Activated CD8-positive, alpha-beta memory T cell treated with anti-CD3 and anti-CD28 coated beads for 36 hours (primary cell): ENCODE measurements at regions not wholly inside any gene's neighbourhood (a gene's known extent, or its start where the extent isn't known, plus 50 kb on each side); places are given as distances from the start of the nearest gene placed in this dataset.
"Not testable (repeated sequence)": the region's sequence is repeated elsewhere in the genome, so short reads cannot be mapped to it uniquely, and the experiment has no call there.

ENCODE experiments used
- CTCF ChIA-PET: fragments of 350-600 bp; sonication (Branson Sonifier 250); formaldehyde crosslinking; loops from one replicate; lab custom pipeline; 2021; ENCODE audit warnings: antibody characterized with exemption; lab: Charles Lee
- POLR2A ChIA-PET: fragments of 350-600 bp; sonication (Branson Sonifier 250); formaldehyde crosslinking; loops from one replicate; lab custom pipeline; 2021; ENCODE audit warnings: antibody characterized with exemption; lab: Charles Lee

DNA sequence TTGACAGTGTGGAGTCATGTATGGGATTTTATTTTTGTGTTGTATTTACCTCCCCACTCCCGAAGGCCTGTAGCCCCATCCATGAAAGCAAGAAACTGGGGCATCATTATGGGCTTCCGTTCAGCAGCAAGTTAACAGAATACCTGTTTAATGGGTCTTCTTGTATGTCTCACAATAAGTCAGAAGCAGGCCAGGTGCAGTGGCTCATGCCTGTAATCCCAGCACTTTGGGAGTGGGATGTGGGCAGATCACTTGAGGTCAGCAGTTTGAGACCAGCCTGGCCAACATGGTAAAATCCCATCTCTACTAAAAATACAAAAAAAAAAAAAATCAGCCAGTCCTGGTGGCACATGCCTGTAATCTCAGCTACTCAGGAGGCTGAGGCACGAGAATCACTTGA is 239.7 kb downstream of the SMAD2 start:
- CTCF ChIA-PET, POLR2A ChIA-PET: not testable (repeated sequence)

DNA sequence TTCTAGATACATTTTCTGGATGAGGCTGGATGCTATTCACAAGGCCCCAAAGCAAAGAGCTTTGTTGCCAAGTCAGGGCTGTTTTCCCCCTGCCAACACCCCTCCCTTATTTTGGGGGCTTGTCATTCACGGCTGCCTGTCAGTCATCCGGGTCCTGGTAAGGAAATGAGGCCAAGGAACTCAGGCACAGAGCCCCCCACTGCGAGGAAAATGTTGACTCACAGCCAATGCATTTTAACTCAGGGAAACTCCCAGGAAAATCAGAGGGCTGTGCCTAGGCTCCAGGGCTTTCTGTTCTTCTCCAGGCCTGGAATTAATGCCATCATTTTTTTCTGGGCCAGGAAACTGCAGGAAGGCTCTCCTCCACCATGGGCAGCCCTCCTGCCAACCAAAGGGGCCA is 241.1 kb downstream of the SMAD2 start:
- ChIA-PET CTCF (no interaction called here), POLR2A (no interaction called here)

DNA sequence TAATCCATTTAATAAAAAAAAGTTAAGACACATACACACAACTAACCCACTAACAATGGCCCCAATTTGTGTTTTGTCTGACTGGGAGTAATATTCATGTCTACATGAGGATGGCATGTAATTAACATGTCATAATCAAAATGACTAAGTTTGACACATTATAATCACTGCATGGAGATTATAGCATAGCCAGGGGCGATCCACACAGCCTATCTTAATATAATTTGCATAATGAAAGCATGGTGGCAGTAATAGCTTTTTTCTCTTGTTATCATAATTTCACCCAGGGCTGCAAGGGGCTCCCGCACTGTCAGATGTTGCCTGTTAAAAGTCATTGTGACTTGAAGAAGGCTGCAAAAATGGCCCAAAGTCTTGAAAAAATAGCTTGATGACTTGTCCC is 243.7 kb downstream of the SMAD2 start:
- POLR2A ChIA-PET, result no interaction called here
- CTCF ChIA-PET, result no interaction called here

DNA sequence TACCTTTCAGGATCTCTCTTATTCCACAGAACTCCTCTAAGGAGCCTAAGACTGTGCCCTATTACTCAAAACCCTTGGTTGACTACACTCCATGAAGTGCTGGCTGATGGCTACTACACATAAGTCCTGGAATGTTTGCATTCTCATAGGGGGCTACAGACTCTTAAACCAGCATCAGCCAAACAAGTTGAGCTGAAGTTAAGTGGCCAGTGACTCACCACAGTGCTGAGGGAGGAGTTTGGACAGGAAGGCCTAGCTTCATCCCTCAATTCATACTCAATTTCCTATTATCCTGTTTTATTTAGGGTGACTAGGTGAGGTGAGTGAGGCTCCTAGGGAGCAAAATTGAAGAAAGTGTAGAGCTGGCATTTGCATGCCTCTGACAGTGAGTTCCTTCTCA is 246.7 kb downstream of the SMAD2 start:
- POLR2A ChIA-PET, result no interaction called here
- CTCF ChIA-PET, result no interaction called here

DNA sequence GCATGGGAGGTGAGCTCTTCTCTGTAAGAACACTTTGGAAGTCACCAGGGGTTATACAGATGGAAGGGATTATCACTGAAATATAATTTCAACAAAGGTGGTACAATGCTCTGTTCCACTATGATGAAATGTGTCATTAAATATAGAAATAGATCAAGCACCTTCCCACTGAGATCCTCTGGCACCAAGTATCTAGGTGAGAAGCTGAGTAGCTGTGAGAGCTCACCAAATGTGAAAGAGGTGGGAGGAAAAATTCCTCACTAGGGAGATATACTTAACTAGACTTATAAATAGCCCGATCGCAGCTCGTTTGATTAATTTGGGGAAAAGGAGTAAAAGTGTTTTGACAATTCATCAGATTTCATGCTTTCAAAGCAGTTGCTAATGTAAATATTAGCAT is 247.6 kb downstream of the SMAD2 start:
- CTCF ChIA-PET, result no interaction called here
- POLR2A ChIA-PET, result no interaction called here

DNA sequence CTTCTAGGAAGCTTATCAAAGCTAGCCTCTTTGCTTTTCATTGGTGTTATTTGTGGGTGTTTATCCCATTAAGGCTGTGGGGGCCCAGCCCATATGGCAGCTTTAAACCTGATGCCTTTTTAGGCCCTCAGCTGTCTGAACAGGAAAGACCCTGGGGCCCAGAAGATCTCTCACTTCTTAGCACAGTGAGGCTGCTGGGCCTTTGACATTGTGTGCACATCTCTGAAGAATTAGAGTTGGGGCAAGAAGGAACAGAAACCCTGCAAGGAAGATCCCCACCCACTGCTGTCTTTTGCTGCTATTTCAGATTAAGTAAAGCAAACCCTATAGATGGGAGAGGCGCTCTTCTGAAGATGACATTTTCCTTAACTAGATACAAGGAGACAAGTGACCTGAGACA is 250.0 kb downstream of the SMAD2 start:
- ChIA-PET CTCF (no interaction called here), POLR2A (no interaction called here)

DNA sequence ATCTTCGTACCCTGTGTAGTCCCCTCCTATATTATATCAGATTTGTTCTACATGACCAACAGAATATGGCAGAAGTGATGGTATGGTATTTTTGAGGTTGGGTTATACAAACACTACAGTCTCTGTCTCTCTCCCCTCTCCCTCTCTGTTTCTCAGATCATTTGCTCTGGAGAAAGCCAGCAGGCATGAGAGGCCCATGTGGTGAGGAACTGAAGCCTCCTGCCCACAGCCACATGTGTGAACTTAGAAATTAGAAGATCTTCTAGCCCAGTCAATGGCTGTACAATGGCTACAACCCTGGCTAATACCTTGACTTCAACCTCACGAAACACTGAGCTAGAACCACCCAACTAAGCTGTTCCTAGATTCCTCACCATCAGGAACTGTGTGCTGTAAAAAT is 250.6 kb downstream of the SMAD2 start:
- ChIA-PET CTCF (no interaction called here), POLR2A (no interaction called here)

DNA sequence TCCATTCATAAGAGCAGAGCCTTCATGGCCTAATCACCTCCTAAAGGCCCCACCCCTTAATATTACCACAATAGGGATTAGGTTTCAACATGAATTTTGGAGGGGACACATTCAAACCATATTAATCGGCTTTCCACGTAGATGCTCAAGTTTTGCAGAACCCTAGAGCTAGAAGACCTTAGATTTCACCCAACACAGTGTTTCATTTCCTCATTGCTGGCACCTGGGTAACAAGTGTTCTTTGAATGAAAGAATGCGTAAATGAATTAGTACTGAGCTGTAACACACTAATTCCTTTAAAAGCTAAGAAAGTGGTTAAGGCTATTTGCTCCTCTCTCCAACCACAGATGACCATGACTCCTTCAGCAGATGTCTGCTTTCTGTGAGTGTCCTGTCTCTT is 252.5 kb downstream of the SMAD2 start:
- POLR2A ChIA-PET, result no interaction called here
- CTCF ChIA-PET, result no interaction called here

DNA sequence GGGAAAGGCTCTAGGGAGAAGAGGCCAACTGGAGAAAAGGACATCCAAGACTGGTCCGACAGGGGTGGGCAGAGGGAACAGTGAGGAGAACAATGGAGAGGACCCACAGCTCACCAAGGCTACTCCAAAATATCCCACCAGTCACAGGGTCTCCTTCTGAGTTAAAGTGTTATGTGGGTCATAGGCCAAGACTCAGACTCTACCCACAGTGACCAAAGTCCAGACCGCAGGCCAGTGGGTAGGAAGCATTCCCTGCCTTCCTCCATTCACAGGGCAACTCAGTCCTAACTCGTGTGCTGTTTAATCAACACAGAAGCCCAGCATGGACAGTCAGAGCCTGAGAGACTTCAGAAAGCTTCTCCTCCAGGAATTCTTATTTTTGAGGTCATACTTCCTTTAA is 260.6 kb downstream of the SMAD2 start:
- CTCF ChIA-PET, result no interaction called here
- POLR2A ChIA-PET, result no interaction called here

DNA sequence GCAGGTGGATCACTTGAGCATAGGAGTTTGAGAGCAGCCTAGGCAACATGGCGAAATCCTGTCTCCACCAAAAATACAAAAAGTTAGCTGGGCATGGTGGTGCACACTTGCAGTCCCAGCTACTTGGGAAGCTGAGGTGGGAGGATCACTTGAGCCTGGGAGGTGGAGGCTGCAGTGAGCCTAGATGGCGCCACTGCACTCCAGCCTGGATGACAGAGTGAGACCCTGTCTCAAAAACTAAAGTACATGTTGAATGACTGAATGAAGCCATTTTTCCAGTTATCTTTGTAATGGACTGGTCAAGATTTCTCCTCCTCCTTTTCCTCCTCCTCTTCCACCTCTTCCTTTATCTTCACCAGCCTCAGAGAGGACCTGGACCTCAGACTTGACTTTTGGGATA is 272.0 kb downstream of the SMAD2 start:
- ChIA-PET CTCF (no interaction called here), POLR2A (no interaction called here)

DNA sequence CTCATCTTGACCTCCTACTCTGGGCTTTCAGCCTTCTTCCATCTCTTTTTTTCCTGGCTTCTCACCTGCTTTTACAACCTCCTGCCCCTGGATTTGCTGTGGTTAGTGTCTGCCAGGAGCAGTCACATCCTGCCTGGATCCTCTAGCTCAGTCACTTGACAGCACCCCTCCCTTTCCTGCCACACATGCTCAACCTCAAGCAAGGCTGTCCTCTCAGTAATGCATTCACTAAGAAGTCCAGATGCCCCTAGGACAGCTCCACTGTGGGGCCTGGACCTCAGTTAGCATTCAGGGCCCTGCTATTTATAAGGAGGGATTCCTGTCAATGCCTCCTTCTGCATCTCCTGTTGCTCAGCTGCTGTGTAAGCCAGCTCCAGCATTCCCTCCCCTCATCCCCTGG is 275.5 kb downstream of the SMAD2 start:
- ChIA-PET POLR2A (no interaction called here), CTCF (no interaction called here)

DNA sequence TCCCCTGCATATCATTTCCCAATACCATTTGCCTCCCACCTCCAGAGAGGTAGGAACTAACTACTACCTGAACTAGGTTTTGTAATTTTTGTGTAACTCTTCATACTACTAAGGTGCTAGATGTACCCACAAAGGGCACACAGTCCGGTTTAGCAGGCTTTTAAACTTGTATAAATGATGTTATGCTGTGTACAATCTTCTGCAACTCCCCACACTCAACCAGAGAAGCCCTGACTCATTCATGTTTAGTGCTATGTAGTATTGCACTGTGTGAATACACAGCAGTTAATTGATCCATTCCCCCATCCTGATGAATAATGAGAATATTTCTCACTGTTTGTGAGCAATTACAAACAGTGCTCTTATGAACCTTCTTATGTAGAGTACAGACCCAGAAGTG is 285.6 kb downstream of the SMAD2 start:
- ChIA-PET CTCF (no interaction called here), POLR2A (no interaction called here)

DNA sequence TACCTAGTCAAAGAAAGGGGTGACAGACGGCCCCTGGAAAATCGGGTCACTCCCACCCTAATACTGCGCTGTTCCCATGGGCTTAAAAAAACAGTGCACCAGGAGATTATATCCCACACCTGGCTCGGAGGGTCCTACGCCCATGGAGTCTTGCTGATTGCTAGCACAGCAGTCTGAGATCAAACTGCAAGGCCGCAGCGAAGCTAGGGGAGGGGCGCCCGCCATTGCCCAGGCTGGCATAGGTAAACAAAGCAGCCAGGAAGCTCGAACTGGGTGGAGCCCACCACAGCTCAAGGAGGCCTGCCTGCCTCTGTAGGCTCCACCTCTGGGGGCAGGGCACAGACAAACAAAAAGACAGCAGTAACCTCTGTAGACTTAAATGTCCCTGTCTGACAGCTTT is 292.9 kb downstream of the SMAD2 start:
- CTCF ChIA-PET, POLR2A ChIA-PET: not testable (repeated sequence)

DNA sequence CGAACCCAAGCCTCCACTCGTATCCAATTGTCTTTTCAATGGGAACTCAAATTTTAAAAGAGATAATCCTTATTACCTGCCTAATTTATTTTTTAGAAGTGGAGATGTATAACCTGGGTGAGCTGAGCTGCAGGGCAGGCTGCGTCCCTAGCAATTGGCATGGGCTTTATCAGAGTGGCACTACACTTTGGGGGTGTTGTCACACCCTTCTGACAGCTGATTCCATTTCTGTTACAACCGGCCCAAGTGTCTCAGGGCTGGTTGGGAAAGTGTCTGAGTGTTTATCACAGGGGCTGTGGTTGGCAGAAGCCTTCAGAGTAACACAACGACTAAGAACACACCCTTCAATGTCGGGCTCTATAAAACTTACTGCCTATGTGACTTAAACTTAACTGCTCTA is 295.0 kb downstream of the SMAD2 start:
- ChIA-PET CTCF (no interaction called here), POLR2A (no interaction called here)

DNA sequence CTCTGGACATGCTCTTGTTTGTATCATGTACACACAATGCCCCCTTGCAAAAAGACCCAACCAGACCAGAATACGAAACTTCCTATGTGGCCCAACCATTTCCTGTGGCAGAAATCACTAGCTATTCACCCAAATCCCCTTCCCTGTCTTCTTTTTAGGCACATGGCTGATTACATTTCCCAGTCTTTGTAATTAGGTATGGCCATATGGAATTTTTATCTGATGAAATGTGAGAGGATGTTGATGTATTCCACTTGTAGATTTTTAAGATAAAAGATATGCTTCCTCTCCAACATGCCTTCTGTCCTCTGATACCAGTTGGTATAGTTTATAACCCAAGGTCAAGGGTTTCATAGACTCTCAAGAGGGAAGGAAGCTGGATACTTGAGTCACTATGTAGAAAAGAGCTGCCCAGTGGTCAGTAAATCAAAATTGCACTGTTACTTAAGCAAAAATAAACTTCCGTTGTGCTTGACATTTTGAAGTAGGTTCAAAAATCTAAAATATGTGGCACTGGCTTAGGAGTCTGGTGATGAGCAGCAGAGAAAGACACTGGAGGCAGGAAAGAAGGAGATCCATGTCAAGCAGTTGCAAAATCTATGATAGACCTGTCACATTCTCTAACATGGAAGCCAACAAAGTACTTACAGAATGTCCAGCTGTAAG is 297.4 kb downstream of the SMAD2 start:
- CTCF ChIA-PET, result interaction anchor here (1.6 kb wide), 1 partner anchor 116 kb away, joined by 4 read pairs; no protein-coding TSS in a partner anchor

DNA sequence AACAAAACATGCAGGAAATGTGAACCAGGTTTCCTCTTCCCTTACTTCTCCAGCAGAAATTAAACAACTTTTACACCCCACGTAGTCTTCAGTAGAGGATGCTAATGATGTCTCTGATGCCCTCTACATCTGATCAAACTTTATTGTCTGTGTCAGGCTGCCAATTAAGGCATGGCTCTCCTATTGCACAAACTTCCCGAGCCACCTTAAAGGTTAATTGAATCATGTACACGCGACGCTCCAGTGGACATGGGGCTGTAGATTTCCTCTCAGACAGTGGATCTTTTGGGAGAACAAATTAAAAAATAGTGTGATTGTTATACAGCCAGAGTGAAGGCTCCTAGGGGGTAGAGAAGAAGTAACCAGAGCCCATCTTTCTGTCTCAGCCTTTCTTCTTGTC is 301.6 kb downstream of the SMAD2 start:
- ChIA-PET CTCF (no interaction called here), POLR2A (no interaction called here)

More for the DNA sequence above, 297.4 kb downstream of the SMAD2 start:
- POLR2A ChIA-PET, result no interaction called here

DNA sequence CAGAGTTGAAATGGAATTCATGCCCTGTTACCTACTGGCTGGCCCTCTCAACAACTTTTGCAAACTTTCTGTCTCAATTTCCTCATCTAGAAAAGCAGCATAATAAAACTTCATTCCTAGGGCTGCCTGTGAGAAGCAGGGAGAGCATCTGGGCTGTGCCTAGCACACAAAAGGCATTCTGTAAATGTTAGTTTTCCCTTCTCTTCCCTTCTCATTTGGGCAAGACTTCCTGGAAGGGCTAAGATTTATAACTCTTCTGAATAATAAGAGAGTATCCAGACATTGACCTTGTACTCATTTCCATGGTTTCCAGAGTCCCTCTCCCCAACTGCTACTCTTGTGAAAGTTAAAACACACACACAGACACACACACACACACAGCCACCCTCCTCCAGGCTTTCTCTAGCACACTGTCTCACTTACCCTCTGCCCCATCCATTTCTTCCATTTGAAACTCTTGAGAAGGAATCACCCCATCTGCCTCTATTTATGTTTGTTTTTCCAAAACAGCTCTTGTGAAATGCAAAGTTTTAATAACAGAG is 302.1 kb downstream of the SMAD2 start:
- ChIA-PET POLR2A (no interaction called here), CTCF (no interaction called here)

DNA sequence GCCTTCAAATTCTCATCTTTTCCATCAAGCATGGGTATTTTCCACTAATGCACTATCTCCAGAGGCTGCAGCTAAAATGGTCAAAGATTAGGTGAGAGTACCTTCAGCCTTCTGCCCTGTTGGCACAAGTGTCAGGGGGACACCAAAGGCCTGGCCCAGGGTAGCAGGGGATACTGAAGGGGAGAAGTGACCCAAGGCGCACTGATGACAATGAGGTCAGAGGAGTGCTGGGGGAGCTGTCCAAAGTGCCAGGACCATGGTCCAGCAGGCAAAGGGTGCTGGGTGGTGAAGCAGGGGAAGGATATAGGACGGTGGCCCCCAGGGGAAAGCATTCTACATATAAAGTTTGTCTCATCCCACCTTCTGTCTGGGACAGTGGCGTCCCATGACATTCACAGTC is 303.4 kb downstream of the SMAD2 start:
- POLR2A ChIA-PET, result no interaction called here
- CTCF ChIA-PET, result no interaction called here

DNA sequence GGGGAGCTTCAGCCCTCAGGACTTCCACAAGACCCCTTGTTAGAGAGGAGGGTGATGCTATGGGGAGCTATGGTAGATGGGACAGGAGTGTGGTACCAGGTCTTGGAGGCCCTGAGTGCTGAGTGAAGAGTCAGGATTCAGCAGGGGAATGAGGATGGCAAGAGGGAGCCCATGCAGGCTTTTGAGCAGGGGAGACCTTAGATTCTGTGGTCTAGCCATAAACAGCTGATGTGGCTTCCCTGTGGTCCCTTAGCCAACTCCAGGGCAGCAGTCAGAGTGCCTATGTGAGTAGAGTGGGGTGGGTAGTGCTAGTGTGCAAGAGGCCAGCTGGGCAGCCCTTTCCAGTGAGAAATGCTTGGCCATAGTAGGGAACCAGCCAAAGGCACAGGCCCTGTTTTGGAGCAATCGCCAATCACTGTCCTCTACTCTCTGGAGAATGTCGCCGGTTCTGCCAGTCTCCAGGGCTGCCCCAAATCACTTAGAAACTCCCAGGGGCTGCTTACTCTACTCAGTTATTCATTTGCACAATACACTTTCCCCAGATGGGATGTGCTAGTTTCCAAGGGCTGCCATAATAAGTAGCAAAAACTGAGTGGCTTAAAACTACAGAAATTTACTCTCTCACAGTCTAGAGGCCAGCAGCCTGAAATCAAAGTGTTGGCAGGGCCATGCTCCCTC is 310.5 kb downstream of the SMAD2 start:
- ChIA-PET POLR2A (no interaction called here), CTCF (no interaction called here)

DNA sequence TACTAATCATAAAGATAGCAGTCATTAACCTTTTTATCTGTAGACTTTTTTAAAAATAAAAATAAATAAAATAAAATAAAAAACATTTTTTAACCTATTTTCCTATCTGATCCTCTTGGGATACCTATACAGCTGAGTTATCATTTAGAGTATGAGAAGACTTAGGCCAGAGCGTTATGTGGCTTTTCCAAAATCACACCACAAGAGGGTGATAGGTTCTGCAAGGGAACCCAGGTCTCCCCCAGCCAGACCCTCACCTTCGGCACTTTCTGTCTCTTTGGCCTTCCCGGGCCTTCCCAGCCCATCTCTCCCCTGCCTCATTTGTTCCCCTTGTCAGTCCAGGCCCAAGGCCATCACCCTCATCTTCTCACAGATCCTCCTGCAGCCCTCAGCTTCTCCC is 311.7 kb downstream of the SMAD2 start:
- ChIA-PET POLR2A (no interaction called here), CTCF (no interaction called here)

DNA sequence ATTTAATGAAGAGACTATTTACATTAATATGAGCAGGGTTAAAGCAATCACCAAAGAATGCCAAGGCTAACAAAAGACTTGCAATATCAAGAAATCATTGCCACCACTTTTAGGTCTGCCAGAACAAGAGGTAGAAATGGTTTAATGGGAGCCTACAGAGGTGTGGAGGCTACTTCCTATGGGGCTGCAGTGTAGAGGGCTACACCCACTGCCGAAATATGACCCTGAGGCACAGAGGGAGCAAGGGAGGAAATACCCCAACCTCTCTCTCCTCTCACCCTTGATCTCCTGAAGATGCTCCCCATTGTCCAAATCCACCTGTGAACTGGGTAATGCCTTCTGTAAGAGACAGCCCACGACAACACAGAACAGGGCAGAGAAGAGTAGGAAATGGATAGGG is 315.4 kb downstream of the SMAD2 start:
- POLR2A ChIA-PET, result no interaction called here
- CTCF ChIA-PET, result no interaction called here
